SK-N-SH (cell line): ENCODE measurements at regions not wholly inside any gene's neighbourhood (a gene's known extent, or its start where the extent isn't known, plus 50 kb on each side); places are given as distances from the start of the nearest gene placed in this dataset.

Source experiments
- CTCF ChIA-PET: fragments of 300-600, 350-600 bp; formaldehyde crosslinking; extraction: SDS; loops from one replicate; lab custom pipeline; 2021; lab: Yijun Ruan, JAX
- POLR2A ChIA-PET: fragments of 350-600 bp; sonication (Branson Sonifier 250); formaldehyde crosslinking; extraction: SDS; loops from one replicate; lab custom pipeline; 2020; ENCODE audit warnings: antibody characterized with exemption, inconsistent platforms; lab: Yijun Ruan, JAX
- DNase-seq: peaks from one replicate; pipeline ENCODE4 v3.0.0; 2012
- H2AFZ ChIP-seq: fragments of 200-600 bp; sonication (generic); 2 replicates; pipeline ENCODE4 v1.8.1; 2016; ENCODE audit warnings: antibody characterized with exemption, mild to moderate bottlenecking, low read depth
- H3F3A ChIP-seq: fragments of 200-600 bp; sonication (generic); replicated peaks from 2 replicates; pipeline ENCODE3; 2016; ENCODE audit warnings: antibody characterized with exemption, mild to moderate bottlenecking; ENCODE audit not compliant: insufficient read depth
- H3K27ac ChIP-seq, 2 experiments: fragments of 200-500 bp in 1 of 2; fragments of 200-600 bp in 1 of 2; sonication (Bioruptor generic) in 1 of 2; sonication (generic), shearing (Covaris generic) in 1 of 2; 2 replicates each; pipeline versions ENCODE4 v1.5.1 to v1.6.1; 2014 to 2016; ENCODE audit warnings: low read depth in 2 of 2, inconsistent platforms in 1 of 2, low read length in 1 of 2, mild to moderate bottlenecking in 1 of 2, mixed read lengths in 1 of 2
- H3K27me3 ChIP-seq: fragments of 200-600 bp; sonication (generic), shearing (Covaris generic); 2 replicates; pipeline ENCODE4 v1.6.1; 2016; ENCODE audit warnings: mixed run types; ENCODE audit not compliant: insufficient read depth
- H3K36me3 ChIP-seq, 2 experiments: fragments of 200-500 bp in 1 of 2; fragments of 200-600 bp in 1 of 2; sonication (Bioruptor generic) in 1 of 2; sonication (generic) in 1 of 2; replicated peaks in 1 of 2; 2 replicates each; pipeline versions ENCODE3 to v1.5.1; 2014 to 2016; ENCODE audit warnings: low read length in 1 of 2, mild to moderate bottlenecking in 1 of 2; ENCODE audit not compliant: insufficient read depth in 2 of 2, control insufficient read depth in 1 of 2
- H3K4me1 ChIP-seq, 2 experiments: fragments of 200-500 bp in 1 of 2; fragments of 200-600 bp in 1 of 2; sonication (Bioruptor generic) in 1 of 2; sonication (generic), shearing (Covaris generic) in 1 of 2; 2 replicates each; pipeline versions ENCODE4 v1.5.1 to v1.6.1; 2014 to 2016; ENCODE audit warnings: low read depth in 1 of 2, low read length in 1 of 2, mixed run types in 1 of 2; ENCODE audit not compliant: insufficient read depth in 2 of 2, control insufficient read depth in 1 of 2
- H3K4me2 ChIP-seq: fragments of 200-600 bp; sonication (generic), shearing (Covaris generic); 2 replicates; pipeline ENCODE4 v1.6.1; 2017; ENCODE audit warnings: mixed run types
- H3K4me3 ChIP-seq, 2 experiments: fragments of 200-500 bp in 1 of 2; fragments of 200-600 bp in 1 of 2; sonication (Bioruptor generic) in 1 of 2; sonication (generic), shearing (Covaris generic) in 1 of 2; 2 replicates each; pipeline versions ENCODE4 v1.5.1 to v1.8.1; 2014 to 2016; ENCODE audit warnings: low read depth in 2 of 2, inconsistent platforms in 1 of 2, low read length in 1 of 2, mild to moderate bottlenecking in 1 of 2, mixed read lengths in 1 of 2, moderate library complexity in 1 of 2
- H3K79me2 ChIP-seq: fragments of 200-600 bp; sonication (generic); 2 replicates; pipeline ENCODE4 v1.8.1; 2017; ENCODE audit warnings: mild to moderate bottlenecking; ENCODE audit not compliant: insufficient read depth
- H3K9ac ChIP-seq: fragments of 200-600 bp; sonication (generic); 2 replicates; pipeline ENCODE4 v1.6.1; 2017; ENCODE audit warnings: mixed run types
- H3K9me2 ChIP-seq: fragments of 200-600 bp; sonication (generic); 2 replicates; pipeline ENCODE4 v1.6.1; 2017; ENCODE audit warnings: mixed run types
- H3K9me3 ChIP-seq: fragments of 200-600 bp; sonication (generic); 2 replicates; pipeline ENCODE4 v1.6.1; 2017; ENCODE audit warnings: mixed run types, mild to moderate bottlenecking, moderate library complexity
- H4K20me1 ChIP-seq: fragments of 200-600 bp; sonication (generic); 2 replicates; pipeline ENCODE4 v1.6.1; 2017; ENCODE audit warnings: mild to moderate bottlenecking, mixed run types; ENCODE audit not compliant: insufficient read depth
- CTCF ChIP-seq: fragments of 200-600 bp; sonication (generic); IDR thresholded peaks from 2 replicates; pipeline ENCODE4 v1.6.1; 2017; ENCODE audit warnings: antibody characterized with exemption, mild to moderate bottlenecking, moderate library complexity
- ELF1 ChIP-seq: IDR thresholded peaks from 2 replicates; pipeline ENCODE4 v1.4.0; 2012
- FOXJ3 ChIP-seq: sonication (generic); formaldehyde crosslinking; IDR thresholded peaks from 2 replicates; pipeline ENCODE4 v1.5.1; 2020; ENCODE audit warnings: mild to moderate bottlenecking, missing genetic modification reagents
- GABPA ChIP-seq: IDR thresholded peaks from 2 replicates; pipeline ENCODE4 v1.4.0; 2012; ENCODE audit warnings: low read depth, mild to moderate bottlenecking
- IRF3 ChIP-seq: fragments of 150-350 bp; IDR thresholded peaks from 2 replicates; pipeline ENCODE4 v1.6.1; 2016; ENCODE audit warnings: mild to moderate bottlenecking, low read depth, low read length
- JUND ChIP-seq: IDR thresholded peaks from 2 replicates; pipeline ENCODE4 v1.4.0; 2012
- MAX ChIP-seq: IDR thresholded peaks from 2 replicates; pipeline ENCODE4 v1.4.0; 2012; ENCODE audit warnings: low read depth
- MEF2A ChIP-seq: IDR thresholded peaks from 2 replicates; pipeline ENCODE4 v1.4.0; 2012; ENCODE audit warnings: low read depth, borderline replicate concordance
- NRF1 ChIP-seq: IDR thresholded peaks from 2 replicates; pipeline ENCODE4 v1.6.1; 2012; ENCODE audit warnings: low read depth, mild to moderate bottlenecking, low read length
- PBX3 ChIP-seq: IDR thresholded peaks from 2 replicates; pipeline ENCODE4; 2012
- RAD21 ChIP-seq: IDR thresholded peaks from 2 replicates; pipeline ENCODE4 v1.6.1; 2012; ENCODE audit warnings: mild to moderate bottlenecking, low read length
- RCOR1 ChIP-seq: fragments of 150-350 bp; IDR thresholded peaks from 2 replicates; pipeline ENCODE4 v1.6.1; 2017; ENCODE audit warnings: antibody characterized with exemption, low read length
- REST ChIP-seq: IDR thresholded peaks from 2 replicates; pipeline ENCODE4 v1.6.1; 2012; ENCODE audit warnings: mild to moderate bottlenecking, low read depth, low read length, moderate library complexity
- RFX5 ChIP-seq: IDR thresholded peaks from 2 replicates; pipeline ENCODE4 v1.6.1; 2012; ENCODE audit warnings: mild to moderate bottlenecking, improper control_type of control experiment, low read length
- SIN3A ChIP-seq: IDR thresholded peaks from 2 replicates; pipeline ENCODE4 v1.6.1; 2012; ENCODE audit warnings: low read depth, mild to moderate bottlenecking, low read length, moderate library complexity, borderline replicate concordance
- SMC3 ChIP-seq: IDR thresholded peaks from 2 replicates; pipeline ENCODE4 v1.6.1; 2012; ENCODE audit warnings: low read depth, low read length, improper control_type of control experiment
- TCF12 ChIP-seq: IDR thresholded peaks from 2 replicates; pipeline ENCODE4 v1.4.0; 2012
- TEAD4 ChIP-seq: IDR thresholded peaks from 2 replicates; pipeline ENCODE4 v1.4.0; 2012; ENCODE audit warnings: mild to moderate bottlenecking, borderline replicate concordance; ENCODE audit not compliant: insufficient read depth
- ZBTB33 ChIP-seq: IDR thresholded peaks from 2 replicates; pipeline ENCODE4 v1.4.0; 2012; ENCODE audit warnings: low read depth, borderline replicate concordance
- WGBS: methylation state at CpG from one replicate; pipeline ENCODE4 v1.1.6; 2017; ENCODE audit warnings: low lambda C conversion rate; 5-methylcytosine and 5-hydroxymethylcytosine counted together

GRCh38 chr2:22904126-22904684 lies 480.8 kb upstream of the KLHL29 start:
- DNase-seq: peak; percentile 34
- H3K4me3 ChIP-seq: no peak overlapping the region; a peak in 1 of 4 replicates
- no peaks in the 10 kb centered on the region for H4K20me1 ChIP-seq
- no peak overlapping the region for H3K9ac ChIP-seq
- no peak overlapping the region for H3K27ac ChIP-seq
- no peaks in the 10 kb centered on the region; a peak in 2 of 4 replicates for H3K4me1 ChIP-seq
- H2AFZ ChIP-seq: no peak overlapping the region
- no peaks in the 10 kb centered on the region for H3K27me3 ChIP-seq
- no peaks in the 10 kb centered on the region for H3K36me3 ChIP-seq
- no peaks in the 10 kb centered on the region for H3K9me3 ChIP-seq
- H3K79me2 ChIP-seq: no peaks in the 10 kb centered on the region
- 0 out of 2 replicates have a peak, but pooled peaks cover 4% of the 10 kb centered on the region for H3K9me2 ChIP-seq
- no peaks in the 10 kb centered on the region for H3F3A ChIP-seq
- H3K4me2 ChIP-seq: no peak overlapping the region
- ChIA-PET POLR2A (interaction anchor here (0.6 kb wide), 1 partner anchor 124 kb away, joined by 3 read pairs; no protein-coding TSS in a partner anchor), CTCF (interaction anchor here (0.6 to 2.4 kb wide), 19 partner anchors 8 to 520 kb away, joined by 3 to 13 read pairs (median 4); no protein-coding TSS in a partner anchor)
- TF ChIP-seq ELF1: no peak
- TF ChIP-seq MEF2A: no peak
- TF ChIP-seq IRF3: no peak
- no peak for TF ChIP-seq GABPA
- no peak for TF ChIP-seq RFX5
- TF ChIP-seq SMC3: peak; percentile 26; the same call in 1 of the 2 replicates
- TF ChIP-seq RAD21: peak; percentile 50
- TF ChIP-seq RCOR1: no peak
- TF ChIP-seq NRF1: no peak
- no peak for TF ChIP-seq REST
- no peak for TF ChIP-seq MAX
- no peak for TF ChIP-seq TCF12
- no peak for TF ChIP-seq PBX3
- TF ChIP-seq CTCF: peak; percentile 36; the same call in 1 of the 2 replicates
- TF ChIP-seq FOXJ3 (CRISPR knock-in tag): no peak
- TF ChIP-seq JUND: no peak
- TF ChIP-seq ZBTB33: no peak
- TF ChIP-seq TEAD4: no peak
- TF ChIP-seq SIN3A: no peak
- 40% methylated on average over 6 of the region's 6 CpGs for WGBS
